WTC11 (cell line): ENCODE measurements at regions not wholly inside any gene's neighbourhood (a gene's known extent, or its start where the extent isn't known, plus 50 kb on each side); places are given as distances from the start of the nearest gene placed in this dataset.

Source experiments
- CBFB ChIP-seq: sonication (generic); formaldehyde crosslinking; IDR thresholded peaks from 2 replicates; pipeline ENCODE4 v1.8.1; 2022; ENCODE audit warnings: mild to moderate bottlenecking, low read depth, missing genetic modification reagents
- ELF4 ChIP-seq: sonication (generic); formaldehyde crosslinking; IDR thresholded peaks from 2 replicates; pipeline ENCODE4 v1.8.1; 2022; ENCODE audit warnings: low read depth, mild to moderate bottlenecking, moderate library complexity, missing genetic modification reagents
- JUN ChIP-seq: sonication (generic); formaldehyde crosslinking; IDR thresholded peaks from 2 replicates; pipeline ENCODE4 v1.8.0; 2023; ENCODE audit warnings: mild to moderate bottlenecking, missing genetic modification reagents
- NFYB ChIP-seq: sonication (generic); formaldehyde crosslinking; conservative IDR thresholded peaks from 2 replicates; pipeline ENCODE4 v1.8.0; 2022; ENCODE audit warnings: low read depth, missing genetic modification reagents
- NR2C2 ChIP-seq: sonication (generic); formaldehyde crosslinking; IDR thresholded peaks from 2 replicates; pipeline ENCODE4 v1.8.0; 2022; ENCODE audit warnings: mild to moderate bottlenecking, missing genetic modification reagents
- NR3C1 ChIP-seq: sonication (generic); formaldehyde crosslinking; conservative IDR thresholded peaks from 2 replicates; pipeline ENCODE4 v1.8.1; 2023; ENCODE audit warnings: low read depth, mild to moderate bottlenecking, missing genetic modification reagents
- OVOL2 ChIP-seq: fragments of 250-450 bp; sonication (Bioruptor Pico); IDR thresholded peaks from 2 replicates; pipeline ENCODE4 v1.9.0; 2021; ENCODE audit warnings: mild to moderate bottlenecking, borderline replicate concordance
- SMAD3 ChIP-seq: sonication (generic); formaldehyde crosslinking; IDR thresholded peaks from 2 replicates; pipeline ENCODE4 v1.8.0; 2022; ENCODE audit warnings: missing genetic modification reagents, mild to moderate bottlenecking, borderline replicate concordance
- ZNF138 ChIP-seq: sonication (generic); formaldehyde crosslinking; conservative IDR thresholded peaks from 2 replicates; pipeline ENCODE4 v1.8.1; 2022; ENCODE audit warnings: mild to moderate bottlenecking, moderate library complexity, missing genetic modification reagents
- ZNF232 ChIP-seq: sonication (generic); formaldehyde crosslinking; IDR thresholded peaks from 2 replicates; pipeline ENCODE4 v1.8.0; 2022; ENCODE audit warnings: mild to moderate bottlenecking, missing genetic modification reagents
- TF ChIP-seq, protein P1 (sequence below): sonication (generic); formaldehyde crosslinking; IDR thresholded peaks from 2 replicates; pipeline ENCODE4 v1.8.0; 2022; ENCODE audit warnings: mild to moderate bottlenecking, missing genetic modification reagents
- TF ChIP-seq, protein P2 (sequence below): fragments of 200-600 bp; IDR thresholded peaks from 2 replicates; pipeline ENCODE4 v1.8.0; 2022; ENCODE audit warnings: antibody characterized with exemption
- TF ChIP-seq, protein P3 (sequence below): sonication (generic); formaldehyde crosslinking; IDR thresholded peaks from 2 replicates; pipeline ENCODE4 v1.8.1; 2023; ENCODE audit warnings: mild to moderate bottlenecking, missing genetic modification reagents, moderate library complexity
- TF ChIP-seq, protein P4 (sequence below): sonication (generic); formaldehyde crosslinking; conservative IDR thresholded peaks from 2 replicates; pipeline ENCODE4 v1.8.1; 2023; ENCODE audit warnings: mild to moderate bottlenecking, low read depth, missing genetic modification reagents, moderate library complexity

DNA sequence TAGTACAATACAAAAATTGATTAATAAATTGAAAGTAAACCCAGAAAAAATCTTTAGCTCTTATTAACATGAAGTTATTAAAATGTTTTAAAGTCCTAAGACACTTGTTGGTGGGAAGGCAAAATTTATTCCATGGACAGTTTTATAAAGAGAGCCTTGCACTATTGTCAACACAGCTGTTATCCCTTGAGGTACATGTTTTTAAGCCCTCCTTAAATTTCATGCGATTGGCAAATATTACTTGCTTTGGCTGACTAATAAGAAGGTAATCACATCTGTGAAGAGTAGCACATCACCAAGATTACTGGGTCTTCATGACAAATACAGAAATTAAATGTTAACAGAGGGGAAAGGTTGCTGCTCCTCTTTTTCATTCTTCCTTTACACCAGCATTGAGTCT is 611.1 kb downstream of the BRINP3 start:
- TF ChIP-seq ELF4 (CRISPR knock-in tag) (no peak), CBFB (CRISPR knock-in tag) (no peak), NFYB (no peak), NR2C2 (CRISPR knock-in tag) (no peak), OVOL2 (CRISPR knock-in tag) (no peak), SMAD3 (CRISPR knock-in tag) (no peak), NR3C1 (no peak), ZNF138 (CRISPR knock-in tag) (no peak), ZNF232 (no peak), JUN (CRISPR knock-in tag) (no peak)
- TF ChIP-seq, protein P1, sequence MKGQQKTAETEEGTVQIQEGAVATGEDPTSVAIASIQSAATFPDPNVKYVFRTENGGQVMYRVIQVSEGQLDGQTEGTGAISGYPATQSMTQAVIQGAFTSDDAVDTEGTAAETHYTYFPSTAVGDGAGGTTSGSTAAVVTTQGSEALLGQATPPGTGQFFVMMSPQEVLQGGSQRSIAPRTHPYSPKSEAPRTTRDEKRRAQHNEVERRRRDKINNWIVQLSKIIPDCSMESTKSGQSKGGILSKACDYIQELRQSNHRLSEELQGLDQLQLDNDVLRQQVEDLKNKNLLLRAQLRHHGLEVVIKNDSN (CRISPR knock-in tag) = no peak
- TF ChIP-seq, protein P2, sequence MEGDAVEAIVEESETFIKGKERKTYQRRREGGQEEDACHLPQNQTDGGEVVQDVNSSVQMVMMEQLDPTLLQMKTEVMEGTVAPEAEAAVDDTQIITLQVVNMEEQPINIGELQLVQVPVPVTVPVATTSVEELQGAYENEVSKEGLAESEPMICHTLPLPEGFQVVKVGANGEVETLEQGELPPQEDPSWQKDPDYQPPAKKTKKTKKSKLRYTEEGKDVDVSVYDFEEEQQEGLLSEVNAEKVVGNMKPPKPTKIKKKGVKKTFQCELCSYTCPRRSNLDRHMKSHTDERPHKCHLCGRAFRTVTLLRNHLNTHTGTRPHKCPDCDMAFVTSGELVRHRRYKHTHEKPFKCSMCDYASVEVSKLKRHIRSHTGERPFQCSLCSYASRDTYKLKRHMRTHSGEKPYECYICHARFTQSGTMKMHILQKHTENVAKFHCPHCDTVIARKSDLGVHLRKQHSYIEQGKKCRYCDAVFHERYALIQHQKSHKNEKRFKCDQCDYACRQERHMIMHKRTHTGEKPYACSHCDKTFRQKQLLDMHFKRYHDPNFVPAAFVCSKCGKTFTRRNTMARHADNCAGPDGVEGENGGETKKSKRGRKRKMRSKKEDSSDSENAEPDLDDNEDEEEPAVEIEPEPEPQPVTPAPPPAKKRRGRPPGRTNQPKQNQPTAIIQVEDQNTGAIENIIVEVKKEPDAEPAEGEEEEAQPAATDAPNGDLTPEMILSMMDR = no peak
- TF ChIP-seq, protein P3, sequence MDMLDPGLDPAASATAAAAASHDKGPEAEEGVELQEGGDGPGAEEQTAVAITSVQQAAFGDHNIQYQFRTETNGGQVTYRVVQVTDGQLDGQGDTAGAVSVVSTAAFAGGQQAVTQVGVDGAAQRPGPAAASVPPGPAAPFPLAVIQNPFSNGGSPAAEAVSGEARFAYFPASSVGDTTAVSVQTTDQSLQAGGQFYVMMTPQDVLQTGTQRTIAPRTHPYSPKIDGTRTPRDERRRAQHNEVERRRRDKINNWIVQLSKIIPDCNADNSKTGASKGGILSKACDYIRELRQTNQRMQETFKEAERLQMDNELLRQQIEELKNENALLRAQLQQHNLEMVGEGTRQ = no peak
- TF ChIP-seq, protein P4, sequence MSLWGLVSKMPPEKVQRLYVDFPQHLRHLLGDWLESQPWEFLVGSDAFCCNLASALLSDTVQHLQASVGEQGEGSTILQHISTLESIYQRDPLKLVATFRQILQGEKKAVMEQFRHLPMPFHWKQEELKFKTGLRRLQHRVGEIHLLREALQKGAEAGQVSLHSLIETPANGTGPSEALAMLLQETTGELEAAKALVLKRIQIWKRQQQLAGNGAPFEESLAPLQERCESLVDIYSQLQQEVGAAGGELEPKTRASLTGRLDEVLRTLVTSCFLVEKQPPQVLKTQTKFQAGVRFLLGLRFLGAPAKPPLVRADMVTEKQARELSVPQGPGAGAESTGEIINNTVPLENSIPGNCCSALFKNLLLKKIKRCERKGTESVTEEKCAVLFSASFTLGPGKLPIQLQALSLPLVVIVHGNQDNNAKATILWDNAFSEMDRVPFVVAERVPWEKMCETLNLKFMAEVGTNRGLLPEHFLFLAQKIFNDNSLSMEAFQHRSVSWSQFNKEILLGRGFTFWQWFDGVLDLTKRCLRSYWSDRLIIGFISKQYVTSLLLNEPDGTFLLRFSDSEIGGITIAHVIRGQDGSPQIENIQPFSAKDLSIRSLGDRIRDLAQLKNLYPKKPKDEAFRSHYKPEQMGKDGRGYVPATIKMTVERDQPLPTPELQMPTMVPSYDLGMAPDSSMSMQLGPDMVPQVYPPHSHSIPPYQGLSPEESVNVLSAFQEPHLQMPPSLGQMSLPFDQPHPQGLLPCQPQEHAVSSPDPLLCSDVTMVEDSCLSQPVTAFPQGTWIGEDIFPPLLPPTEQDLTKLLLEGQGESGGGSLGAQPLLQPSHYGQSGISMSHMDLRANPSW (CRISPR knock-in tag) = no peak
